ENCODE measurements at regions not wholly inside any gene's neighbourhood (a gene's known extent, or its start where the extent isn't known, plus 50 kb on each side); places are given as distances from the start of the nearest gene placed in this dataset.

GRCh38 chr10:131655101-131655849, 245.5 kb upstream of the PPP2R2D start:
- ChIA-PET CTCF (no interaction called here), SMC1A (ENCODE audit: uncharacterized antibody, unreplicated experiment) (no interaction called here), RAD21 (ENCODE audit: unreplicated experiment) (no interaction called here), POLR2A (no interaction called here)
- no peaks in the 10 kb centered on the region for H3K4me1 ChIP-seq (ENCODE audit: control insufficient read depth, insufficient read depth, low read length)
- FAIRE-seq (no peak), DNase-seq (ENCODE audit: low read depth, low spot score) (no peak), ATAC-seq (no peak)
- H3K36me3 ChIP-seq (ENCODE audit: control insufficient read depth in 2 of 2, insufficient read depth in 2 of 2, low read length in 1 of 2): no peaks in the 10 kb centered on the region
- H3K79me2 ChIP-seq (ENCODE audit: control insufficient read depth, insufficient read depth, low read length): no peaks in the 10 kb centered on the region
- in situ Hi-C loops (cut with MboI) (no loop called here), intact Hi-C loops (cut with micrococcal nuclease; ENCODE audit: unreplicated experiment) (no loop called here)
- H3K4me3 ChIP-seq: no peak overlapping the region
- no peak overlapping the region for H3K9ac ChIP-seq (ENCODE audit: control insufficient read depth, insufficient read depth, low read length)
- no peaks in the 10 kb centered on the region for H4K20me1 ChIP-seq (ENCODE audit: control insufficient read depth, insufficient read depth)
- BruUV-seq (replicated peaks): no TSS peak
- H3K27ac ChIP-seq (ENCODE audit: control insufficient read depth, insufficient read depth): no peak overlapping the region
- 25% methylated on average over 15 of the region's 16 CpGs for WGBS (ENCODE audit: insufficient coverage, insufficient replicate concordance, low lambda C conversion rate, missing lambda C conversion rate)
- H3K27me3 ChIP-seq (replicated peaks in 1 of 2; ENCODE audit: control insufficient read depth in 2 of 2, insufficient read depth in 2 of 2, low read length in 1 of 2): no peaks in the 10 kb centered on the region
- H3K4me2 ChIP-seq (ENCODE audit: control insufficient read depth, insufficient read depth): no peak overlapping the region
- H3K9me3 ChIP-seq (replicated peaks; ENCODE audit: control insufficient read depth, insufficient read depth, low read length): no peaks in the 10 kb centered on the region
- H2AFZ ChIP-seq (ENCODE audit: control insufficient read depth, low read depth, low read length): no peak overlapping the region
- no peak for TF ChIP-seq CUX1 (IDR thresholded peaks at IDR 0.05; ENCODE audit: insufficient replicate concordance, low read depth, low read length)
- no peak for TF ChIP-seq ZNF622 (IDR thresholded peaks at IDR 0.05)
- no peak for TF ChIP-seq HSF1 (IDR thresholded peaks at IDR 0.05; ENCODE audit: low read depth, low read length)
- TF ChIP-seq BRCA1 (IDR thresholded peaks at IDR 0.05; ENCODE audit: low read depth, low read length): no peak
- TF ChIP-seq ESRRA (IDR thresholded peaks at IDR 0.05; ENCODE audit: low read length): no peak
- TF ChIP-seq CEBPB (IDR thresholded peaks at IDR 0.05; ENCODE audit: borderline replicate concordance in 1 of 2, low read depth in 2 of 2, low read length in 2 of 2): no peak
- TF ChIP-seq MXI1 (IDR thresholded peaks at IDR 0.05; ENCODE audit: low read depth, low read length): no peak
- no peak for TF ChIP-seq TARDBP (IDR thresholded peaks at IDR 0.05; ENCODE audit: borderline replicate concordance)
- no peak for TF ChIP-seq PAX8 (IDR thresholded peaks at IDR 0.05)
- no peak for TF ChIP-seq SPI1 (IDR thresholded peaks at IDR 0.05; ENCODE audit: borderline replicate concordance, insufficient read depth, low read depth, low read length)
- no peak for TF ChIP-seq PRDM15 (CRISPR knock-in tag; IDR thresholded peaks at IDR 0.05)
- no peak for TF ChIP-seq GATAD2B (conservative IDR thresholded peaks at IDR 0.05; ENCODE audit: low read depth)
- no peak for TF ChIP-seq SMARCA5 (IDR thresholded peaks at IDR 0.05)
- TF ChIP-seq DPF2 (IDR thresholded peaks at IDR 0.05): no peak
